GM19023 (cell line): ENCODE measurements at regions not wholly inside any gene's neighbourhood (a gene's known extent, or its start where the extent isn't known, plus 50 kb on each side); places are given as distances from the start of the nearest gene placed in this dataset.

Experiments used
- ATAC-seq: cut with Tn5 transposase; IDR thresholded peaks from one replicate; pipeline ENCODE4 v1.9.1; 2021; ENCODE audit warnings: mild to moderate bottlenecking, moderate library complexity; ENCODE audit not compliant: unreplicated experiment

- no peak for ATAC-seq
These were observed 475.9 kb upstream of the MARCKS start for GRCh38 chr6:113381232-113381631.

GRCh38 chr6:113381959-113382358 is 475.2 kb upstream of the MARCKS start:
- peak; percentile 59 for ATAC-seq

GRCh38 chr6:113383701-113384100 is 473.4 kb upstream of the MARCKS start:
- ATAC-seq: no peak

GRCh38 chr6:113385020-113385431 is 472.1 kb upstream of the MARCKS start:
- ATAC-seq: no peak

- no peak for ATAC-seq
These were observed 468.1 kb upstream of the MARCKS start for GRCh38 chr6:113388996-113389395.

GRCh38 chr6:113392551-113393055 is 464.5 kb upstream of the MARCKS start:
- no peak for ATAC-seq

GRCh38 chr6:113394216-113394615 is 462.9 kb upstream of the MARCKS start:
- no peak for ATAC-seq

- no peak for ATAC-seq
These were observed 462.4 kb upstream of the MARCKS start for GRCh38 chr6:113394729-113395128.

GRCh38 chr6:113396730-113397129 is 460.4 kb upstream of the MARCKS start:
- ATAC-seq: no peak

- no peak for ATAC-seq
These were observed 459.9 kb upstream of the MARCKS start for GRCh38 chr6:113397236-113397635.

- ATAC-seq: no peak
These were observed 455.9 kb upstream of the MARCKS start for GRCh38 chr6:113401231-113401630.

GRCh38 chr6:113402544-113402943 is 454.6 kb upstream of the MARCKS start:
- no peak for ATAC-seq

GRCh38 chr6:113403966-113404595 is 453.1 kb upstream of the MARCKS start:
- ATAC-seq: no peak

- ATAC-seq: no peak
These were observed 451.7 kb upstream of the MARCKS start for GRCh38 chr6:113405326-113406047.

- ATAC-seq: no peak
These were observed 451.0 kb upstream of the MARCKS start for GRCh38 chr6:113406048-113406695.

- no peak for ATAC-seq
These were observed 446.1 kb upstream of the MARCKS start for GRCh38 chr6:113411011-113411410.

- no peak for ATAC-seq
These were observed 444.4 kb upstream of the MARCKS start for GRCh38 chr6:113412589-113413357.

GRCh38 chr6:113414511-113414910 is 442.6 kb upstream of the MARCKS start:
- ATAC-seq: no peak

GRCh38 chr6:113416170-113416569 is 441.0 kb upstream of the MARCKS start:
- ATAC-seq: no peak

GRCh38 chr6:113420290-113420689 is 436.9 kb upstream of the MARCKS start:
- ATAC-seq: no peak

- no peak for ATAC-seq
These were observed 435.1 kb upstream of the MARCKS start for GRCh38 chr6:113421997-113422396.
